T-cell (primary cell): ENCODE measurements at regions not wholly inside any gene's neighbourhood (a gene's known extent, or its start where the extent isn't known, plus 50 kb on each side); places are given as distances from the start of the nearest gene placed in this dataset.

Experiments used
- ATAC-seq, 4 experiments: fragments of 200-7000 bp in 3 of 4; fragments of 150-1000 bp in 1 of 4; cut with Tn5 transposase; replicated peaks in 1 of 4; 1 replicate in 3 of 4; 2 replicates in 1 of 4; pipeline ENCODE4 v1.10.0; 2021; ENCODE audit warnings: moderate library complexity in 3 of 4, mild to moderate bottlenecking in 2 of 4, moderate number of reproducible peaks in 1 of 4
- CTCF ChIA-PET, 2 donors: fragments of 300-600 bp; sonication (Branson Sonifier 250); formaldehyde crosslinking; loops; one replicate each; lab custom pipeline; 2022; ENCODE audit warnings: antibody characterized with exemption in 2 of 2; lab: Charles Lee
- POLR2A ChIA-PET, 2 donors: fragments of 300-600 bp; sonication (Branson Sonifier 250); formaldehyde crosslinking; loops; one replicate each; lab custom pipeline; 2022; ENCODE audit warnings: antibody characterized with exemption in 2 of 2; lab: Charles Lee
- DNase-seq, 35 experiments: peaks; one replicate each; pipeline versions ENCODE4 v3.0.0 to v3.0.0-alpha.2; 2013 to 2023
- H3K27ac ChIP-seq: one replicate; pipeline ENCODE4 v1.5.1; 2013; ENCODE audit warnings: low read length
- H3K27me3 ChIP-seq, 2 experiments: replicated peaks in 1 of 2; 1 replicate in 1 of 2; 2 replicates in 1 of 2; pipeline versions ENCODE4 v1.6.1 to v1.7.0; 2013; ENCODE audit warnings: low read length in 1 of 2, mixed read lengths in 1 of 2; ENCODE audit not compliant: control insufficient read depth in 2 of 2, insufficient read depth in 2 of 2; ENCODE audit errors: extremely low read depth in 1 of 2
- H3K36me3 ChIP-seq, 2 donors: 1 replicate in 1 of 2; 2 replicates in 1 of 2; pipeline versions ENCODE4 v1.6.1 to v1.7.0; 2013; ENCODE audit warnings: low read length in 1 of 2; ENCODE audit not compliant: control insufficient read depth in 2 of 2, insufficient read depth in 1 of 2; ENCODE audit errors: extremely low read depth in 1 of 2
- H3K4me1 ChIP-seq, 2 experiments: 1 replicate in 1 of 2; 2 replicates in 1 of 2; pipeline versions ENCODE4 v1.6.1 to v1.7.0; 2013; ENCODE audit warnings: low read length in 2 of 2, mixed read lengths in 1 of 2; ENCODE audit not compliant: insufficient read depth in 2 of 2, control insufficient read depth in 1 of 2; ENCODE audit errors: extremely low read depth in 1 of 2
- H3K4me3 ChIP-seq, 2 donors: 1 replicate in 1 of 2; 2 replicates in 1 of 2; pipeline versions ENCODE4 v1.5.1 to v1.7.0; 2013; ENCODE audit warnings: mild to moderate bottlenecking in 2 of 2, low read length in 1 of 2, moderate library complexity in 1 of 2; ENCODE audit not compliant: control insufficient read depth in 1 of 2; ENCODE audit errors: extremely low read depth in 1 of 2
- H3K9me3 ChIP-seq: 2 replicates; pipeline ENCODE4 v1.7.0; 2013
- H3K27ac Mint-ChIP-seq, 2 donors: one replicate each; pipeline ENCODE4 v1.8.0; 2020 to 2021; ENCODE audit warnings: mild to moderate bottlenecking in 2 of 2, mixed read lengths in 2 of 2
- H3K27me3 Mint-ChIP-seq, 2 donors: one replicate each; pipeline ENCODE4 v1.8.0; 2021 to 2022; ENCODE audit warnings: mixed read lengths in 2 of 2
- H3K36me3 Mint-ChIP-seq: one replicate; pipeline ENCODE4 v1.8.0; 2021; ENCODE audit warnings: mixed read lengths
- H3K4me1 Mint-ChIP-seq, 3 donors: one replicate each; pipeline ENCODE4 v1.8.0; 2020 to 2022; ENCODE audit warnings: mixed read lengths in 3 of 3, mild to moderate bottlenecking in 1 of 3
- H3K4me3 Mint-ChIP-seq, 3 donors: one replicate each; pipeline ENCODE4 v1.8.0; 2020 to 2022; ENCODE audit warnings: mild to moderate bottlenecking in 3 of 3, mixed read lengths in 3 of 3, moderate library complexity in 3 of 3
- H3K9me3 Mint-ChIP-seq, 3 donors: one replicate each; pipeline ENCODE4 v1.8.0; 2020 to 2022; ENCODE audit warnings: mixed read lengths in 3 of 3
- WGBS: methylation state at CpG from one replicate; pipeline ENCODE4 v1.1.5; 2013; ENCODE audit warnings: missing lambda C conversion rate; ENCODE audit not compliant: insufficient coverage; 5-methylcytosine and 5-hydroxymethylcytosine counted together

- no peaks in the 10 kb centered on the region for H3K9me3 Mint-ChIP-seq
- H3K4me1 Mint-ChIP-seq, result no peaks in the 10 kb centered on the region
- no peaks in the 10 kb centered on the region for H3K36me3 Mint-ChIP-seq
- ATAC-seq, result no peak
- no peaks in the 10 kb centered on the region for H3K36me3 ChIP-seq
- H3K27ac Mint-ChIP-seq, result no peak overlapping the region
- WGBS, result 93% methylated on average over 2 of the region's 6 CpGs
- H3K4me3 Mint-ChIP-seq, result no peak overlapping the region
- CTCF ChIA-PET, result no interaction called here
- POLR2A ChIA-PET, result no interaction called here
- no peaks in the 10 kb centered on the region for H3K9me3 ChIP-seq
- H3K4me1 ChIP-seq, result no peaks in the 10 kb centered on the region
- no peak overlapping the region for H3K4me3 ChIP-seq
- H3K27ac ChIP-seq, result no peak overlapping the region
- DNase-seq, result no peak
- H3K27me3 Mint-ChIP-seq, result peaks cover 0 to 4% of the 10 kb centered on the region in 2 donors
- H3K27me3 ChIP-seq, result peaks cover 0 to 25% of the 10 kb centered on the region in 2 experiments
These were observed 109.3 kb upstream of the SYT13 start for GRCh38 chr11:45395421-45395820.

- no peaks in the 10 kb centered on the region for H3K36me3 ChIP-seq
- H3K4me1 ChIP-seq, result no peaks in the 10 kb centered on the region
- H3K27me3 Mint-ChIP-seq, result peaks cover 4 to 6% of the 10 kb centered on the region in 2 donors
- no peak overlapping the region for H3K4me3 ChIP-seq
- no peak for DNase-seq
- no peaks in the 10 kb centered on the region for H3K9me3 Mint-ChIP-seq
- H3K27ac ChIP-seq, result no peak overlapping the region
- no peak overlapping the region for H3K27ac Mint-ChIP-seq
- 77% methylated on average over 4 of the region's 8 CpGs for WGBS
- CTCF ChIA-PET, result no interaction called here
- no peaks in the 10 kb centered on the region for H3K4me1 Mint-ChIP-seq
- peaks cover 0 to 25% of the 10 kb centered on the region in 2 experiments for H3K27me3 ChIP-seq
- H3K36me3 Mint-ChIP-seq, result no peaks in the 10 kb centered on the region
- POLR2A ChIA-PET, result no interaction called here
- H3K4me3 Mint-ChIP-seq, result no peak overlapping the region
- no peaks in the 10 kb centered on the region for H3K9me3 ChIP-seq
- no peak for ATAC-seq
These were observed 108.3 kb upstream of the SYT13 start for GRCh38 chr11:45394294-45395085.

GRCh38 chr11:45393826-45394225 is 107.7 kb upstream of the SYT13 start:
- Histone ChIP-seq H3K36me3 (no peaks in the 10 kb centered on the region), H3K4me3 (no peak overlapping the region), H3K27ac (no peak overlapping the region), H3K9me3 (no peaks in the 10 kb centered on the region), H3K27me3 (peaks cover 0 to 25% of the 10 kb centered on the region in 2 experiments), H3K4me1 (no peaks in the 10 kb centered on the region)
- 84% methylated on average over 11 of the region's 11 CpGs for WGBS
- no peak overlapping the region for H3K4me3 Mint-ChIP-seq
- no peaks in the 10 kb centered on the region for H3K9me3 Mint-ChIP-seq
- H3K27ac Mint-ChIP-seq, result no peak overlapping the region
- H3K36me3 Mint-ChIP-seq, result no peaks in the 10 kb centered on the region
- ATAC-seq (no peak), DNase-seq (no peak)
- H3K27me3 Mint-ChIP-seq, result peaks cover 4 to 7% of the 10 kb centered on the region in 2 donors
- no peaks in the 10 kb centered on the region for H3K4me1 Mint-ChIP-seq
- ChIA-PET CTCF (no interaction called here), POLR2A (no interaction called here)

GRCh38 chr11:45393334-45393733 is 107.2 kb upstream of the SYT13 start:
- peaks cover 0 to 25% of the 10 kb centered on the region in 2 experiments for H3K27me3 ChIP-seq
- Mint-ChIP-seq H3K4me1 (no peaks in the 10 kb centered on the region), H3K27ac (no peak overlapping the region), H3K27me3 (peaks cover 4 to 9% of the 10 kb centered on the region in 2 donors), H3K9me3 (no peaks in the 10 kb centered on the region), H3K36me3 (no peaks in the 10 kb centered on the region), H3K4me3 (no peak overlapping the region)
- no peaks in the 10 kb centered on the region for H3K4me1 ChIP-seq
- no peak overlapping the region for H3K27ac ChIP-seq
- DNase-seq, result no peak
- 84% methylated on average over 4 of the region's 6 CpGs for WGBS
- ChIA-PET CTCF (no interaction called here), POLR2A (no interaction called here)
- ATAC-seq, result no peak
- no peaks in the 10 kb centered on the region for H3K9me3 ChIP-seq
- no peaks in the 10 kb centered on the region for H3K36me3 ChIP-seq
- H3K4me3 ChIP-seq, result no peak overlapping the region

- H3K4me3 ChIP-seq, result no peak overlapping the region
- WGBS, result 81% methylated on average over 8 of the region's 12 CpGs
- POLR2A ChIA-PET, result no interaction called here
- H3K36me3 ChIP-seq, result no peaks in the 10 kb centered on the region
- no peak overlapping the region for H3K27ac Mint-ChIP-seq
- H3K27me3 Mint-ChIP-seq, result peaks cover 4 to 15% of the 10 kb centered on the region in 2 donors
- H3K27ac ChIP-seq, result no peak overlapping the region
- CTCF ChIA-PET, result no interaction called here
- H3K9me3 ChIP-seq, result no peaks in the 10 kb centered on the region
- no peaks in the 10 kb centered on the region for H3K36me3 Mint-ChIP-seq
- no peaks in the 10 kb centered on the region for H3K4me1 Mint-ChIP-seq
- no peaks in the 10 kb centered on the region for H3K4me1 ChIP-seq
- DNase-seq, result no peak
- H3K9me3 Mint-ChIP-seq, result no peaks in the 10 kb centered on the region
- H3K4me3 Mint-ChIP-seq, result no peak overlapping the region
- peaks cover 0 to 25% of the 10 kb centered on the region in 2 experiments for H3K27me3 ChIP-seq
- ATAC-seq, result no peak
These were observed 106.5 kb upstream of the SYT13 start for GRCh38 chr11:45392591-45393091.

GRCh38 chr11:45392154-45392553 is 106.0 kb upstream of the SYT13 start:
- ATAC-seq, result no peak
- H3K36me3 Mint-ChIP-seq, result no peaks in the 10 kb centered on the region
- ChIA-PET CTCF (interaction anchor here in 1 of 2 donors (0.5 kb wide), 1 partner anchor 9 kb away, joined by 3 read pairs; no protein-coding TSS in a partner anchor), POLR2A (no interaction called here)
- WGBS, result 89% methylated on average over 6 of the region's 8 CpGs
- H3K27me3 Mint-ChIP-seq, result peaks cover 4 to 16% of the 10 kb centered on the region in 2 donors
- H3K27ac Mint-ChIP-seq, result no peak overlapping the region
- no peak overlapping the region for H3K4me3 ChIP-seq
- no peaks in the 10 kb centered on the region for H3K9me3 ChIP-seq
- no peak for DNase-seq
- H3K27ac ChIP-seq, result no peak overlapping the region
- peaks cover 0 to 25% of the 10 kb centered on the region in 2 experiments for H3K27me3 ChIP-seq
- no peaks in the 10 kb centered on the region for H3K9me3 Mint-ChIP-seq
- H3K4me1 Mint-ChIP-seq, result no peaks in the 10 kb centered on the region
- no peaks in the 10 kb centered on the region for H3K36me3 ChIP-seq
- H3K4me1 ChIP-seq, result no peaks in the 10 kb centered on the region
- no peak overlapping the region for H3K4me3 Mint-ChIP-seq
